HG03521 (cell line): ENCODE measurements at regions not wholly inside any gene's neighbourhood (a gene's known extent, or its start where the extent isn't known, plus 50 kb on each side); places are given as distances from the start of the nearest gene placed in this dataset.

Source experiments
- ATAC-seq: cut with Tn5 transposase; IDR thresholded peaks from one replicate; pipeline ENCODE4 v1.9.1; 2021; ENCODE audit warnings: mild to moderate bottlenecking, moderate library complexity; ENCODE audit not compliant: unreplicated experiment

DNA sequence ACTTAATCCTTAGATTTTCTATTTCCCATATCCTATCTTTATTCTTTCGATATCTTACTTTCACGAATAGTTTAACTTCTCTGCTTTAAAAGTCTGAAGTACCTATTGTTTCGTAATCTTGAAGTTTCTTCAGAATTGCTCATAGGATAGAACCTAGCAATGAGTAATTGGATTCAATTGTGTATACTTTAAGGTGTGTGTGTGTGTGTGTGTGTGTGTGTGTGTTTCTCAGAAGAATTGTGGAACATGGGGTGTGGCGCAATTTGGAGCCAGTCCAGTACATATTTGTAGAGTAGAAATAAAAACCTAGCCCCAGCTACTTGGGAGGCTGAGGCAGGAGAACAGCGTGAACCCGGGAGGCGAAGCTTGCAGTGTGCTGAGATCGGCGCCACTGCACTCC lies 897.6 kb downstream of the BCL11A start:
- ATAC-seq = no peak

- no peak for ATAC-seq
Observed at GRCh38 chr2:59654710-59655109, 898.7 kb downstream of the BCL11A start.

- no peak for ATAC-seq
Observed at GRCh38 chr2:59653164-59653563, 900.3 kb downstream of the BCL11A start.

- no peak for ATAC-seq
Observed at GRCh38 chr2:59630789-59631188, 922.7 kb downstream of the BCL11A start.

DNA sequence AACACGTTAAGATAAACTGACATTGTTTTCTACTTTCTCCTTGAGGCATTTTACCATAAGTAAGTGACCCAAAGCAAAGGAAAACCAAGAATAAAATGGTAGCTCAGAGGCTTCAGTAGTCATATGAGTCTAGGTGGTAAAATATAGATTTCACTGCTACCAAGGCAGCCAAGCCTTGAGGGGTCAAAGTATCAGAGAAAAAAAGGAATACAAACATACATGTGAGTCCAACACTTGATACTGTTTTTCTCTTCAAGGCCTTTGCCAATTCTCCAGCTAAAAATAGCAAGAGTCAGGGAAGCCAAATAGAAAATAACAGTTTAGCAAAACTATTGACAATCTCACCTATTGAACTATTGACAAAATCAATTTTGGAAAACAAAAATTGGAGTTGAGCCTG lies 925.9 kb downstream of the BCL11A start:
- no peak for ATAC-seq

- no peak for ATAC-seq
Observed at GRCh38 chr2:59622599-59623308, 930.7 kb downstream of the BCL11A start.

GRCh38 chr2:59604123-59604522 lies 949.3 kb downstream of the BCL11A start:
- ATAC-seq = no peak

GRCh38 chr2:59594671-59595222 lies 958.7 kb downstream of the BCL11A start:
- ATAC-seq = no peak

DNA sequence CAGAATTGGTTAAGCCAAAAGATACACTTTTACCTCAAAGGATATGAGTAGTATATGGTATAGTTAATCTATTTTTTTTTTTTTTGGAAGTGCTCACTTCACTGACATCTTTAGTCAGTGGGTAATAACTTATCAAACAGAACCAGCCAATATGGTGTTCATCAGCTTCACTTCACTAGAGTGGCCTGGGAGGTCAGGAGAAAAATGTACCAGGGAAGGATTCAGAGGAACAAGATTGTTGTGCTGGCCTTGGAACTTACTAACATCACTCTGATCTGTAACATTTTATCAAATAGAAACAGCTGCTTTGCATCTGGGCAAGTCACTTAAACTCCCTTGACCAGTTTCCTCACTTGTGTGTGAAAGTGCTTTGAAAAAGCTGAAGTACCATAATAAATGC lies 962.7 kb downstream of the BCL11A start:
- no peak for ATAC-seq

DNA sequence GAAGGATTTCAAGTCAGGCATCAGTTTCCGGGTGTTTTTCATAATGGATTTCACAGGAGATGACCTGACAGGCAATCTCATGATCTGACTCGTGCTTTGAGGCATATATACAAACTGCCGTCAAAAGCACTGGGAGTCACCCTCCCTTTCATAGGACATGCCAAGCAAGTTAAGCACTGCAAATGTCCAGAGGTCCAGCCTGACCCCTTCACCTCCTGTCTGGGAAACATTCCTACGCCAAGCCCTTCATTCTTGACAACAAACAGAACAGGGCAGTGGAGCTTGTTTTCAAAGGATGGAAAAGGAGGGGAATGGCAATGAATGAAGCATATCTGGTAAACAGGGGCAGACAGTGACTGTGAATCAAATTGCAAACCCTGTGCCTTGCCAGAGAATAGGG lies 963.6 kb downstream of the BCL11A start:
- no peak for ATAC-seq

DNA sequence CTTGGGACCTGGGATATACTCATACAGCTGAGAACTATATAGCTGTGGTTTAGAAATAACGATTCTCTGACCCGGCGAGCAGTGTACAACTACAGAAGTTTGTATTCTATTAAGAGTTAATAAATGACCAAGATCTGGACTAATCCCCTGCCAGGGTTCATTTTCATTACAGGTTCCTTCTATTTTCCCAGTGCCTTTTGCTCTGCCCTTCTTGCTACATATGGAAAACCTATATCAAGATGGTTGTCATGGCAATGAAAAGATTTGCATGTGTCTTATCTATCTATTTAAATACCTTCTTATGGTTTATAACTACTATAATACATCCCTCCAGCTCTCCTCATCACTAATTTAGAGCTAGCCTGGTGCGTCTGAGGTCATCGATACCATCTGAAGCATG lies 965.2 kb downstream of the BCL11A start:
- ATAC-seq = no peak

DNA sequence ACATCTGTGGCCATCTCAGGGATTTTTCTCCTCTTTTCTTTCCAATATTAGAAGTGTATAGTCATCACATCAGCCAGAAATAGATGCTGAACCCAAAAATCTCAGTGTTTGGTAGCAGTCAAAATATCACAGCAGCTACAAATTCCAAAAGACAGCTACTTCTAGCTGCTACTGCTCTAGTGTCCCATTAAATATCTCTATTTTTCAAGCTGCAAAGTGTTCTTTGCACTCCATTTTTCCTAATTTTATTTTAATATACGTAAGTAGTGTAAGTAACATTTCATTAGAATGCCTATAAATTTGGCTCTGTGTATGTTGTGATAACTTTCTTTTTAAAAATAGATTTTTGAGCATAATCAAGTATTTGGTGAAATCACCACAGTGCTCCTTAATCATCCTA lies 967.3 kb downstream of the BCL11A start:
- ATAC-seq = no peak

GRCh38 chr2:59585655-59586054 lies 967.8 kb downstream of the BCL11A start:
- ATAC-seq = no peak

DNA sequence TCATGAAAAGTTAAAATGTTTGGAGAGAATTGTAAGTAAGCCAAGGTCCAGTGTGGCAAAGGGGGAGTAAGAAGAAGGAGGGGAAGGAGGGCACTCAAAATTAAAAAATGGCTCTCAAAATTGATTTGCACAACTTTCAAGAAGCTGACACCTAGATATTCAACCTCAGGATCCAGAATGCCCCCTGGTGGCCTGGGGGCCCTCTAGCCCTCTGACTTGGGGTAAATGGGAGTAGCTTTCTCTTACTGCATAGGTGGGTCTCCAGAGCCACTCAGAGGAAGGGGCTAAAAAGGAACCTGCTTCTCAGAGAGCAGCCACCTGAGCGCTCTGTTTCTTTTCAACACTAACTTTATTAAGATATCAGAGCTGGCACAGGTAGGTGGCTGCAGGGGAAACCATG lies 968.5 kb downstream of the BCL11A start:
- no peak for ATAC-seq

GRCh38 chr2:59583173-59583765 lies 970.2 kb downstream of the BCL11A start:
- no peak for ATAC-seq

GRCh38 chr2:59578349-59578748 lies 975.1 kb downstream of the BCL11A start:
- no peak for ATAC-seq

- ATAC-seq = no peak
Observed at GRCh38 chr2:59575191-59575590, 978.3 kb downstream of the BCL11A start.

DNA sequence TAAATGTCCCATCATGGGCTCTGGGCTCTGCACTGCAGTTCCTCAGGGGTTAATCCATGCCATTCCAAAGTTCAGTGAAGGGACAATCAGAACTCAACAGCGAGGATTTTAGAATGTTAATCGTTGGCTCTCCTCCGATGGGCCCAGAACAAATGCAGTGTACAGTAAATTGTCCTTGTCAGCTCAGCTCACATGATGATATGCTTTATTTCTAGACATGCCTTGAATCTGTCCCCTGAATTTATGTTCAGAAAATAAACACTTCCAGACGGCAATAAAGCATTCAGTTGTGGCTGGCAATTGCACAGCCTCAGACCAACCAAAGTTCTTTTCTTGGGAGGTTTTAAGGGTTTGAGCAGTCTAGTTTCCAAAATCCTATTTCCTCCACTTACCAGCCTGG lies 981.2 kb downstream of the BCL11A start:
- ATAC-seq = no peak

GRCh38 chr2:59570818-59571217 lies 982.6 kb downstream of the BCL11A start:
- no peak for ATAC-seq

GRCh38 chr2:59569124-59569523 lies 984.3 kb downstream of the BCL11A start:
- ATAC-seq = no peak

DNA sequence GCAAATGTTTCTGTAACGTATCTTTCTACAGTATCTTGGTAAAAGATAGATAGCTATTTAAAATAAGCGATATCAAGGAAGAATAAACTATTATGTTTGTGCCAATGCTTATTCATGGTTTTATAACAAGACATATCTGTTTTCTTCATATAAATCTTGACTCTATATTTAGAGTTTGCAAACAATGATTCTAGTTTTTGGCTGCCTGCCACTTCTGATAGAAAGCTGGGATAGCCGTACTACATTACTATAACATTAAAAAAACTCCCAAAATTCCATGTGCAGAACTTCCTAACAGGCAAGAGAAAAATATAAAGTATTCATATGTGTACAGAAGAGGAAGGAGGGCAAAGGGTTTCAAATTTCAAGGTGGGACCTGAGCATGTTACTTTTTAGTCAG lies 985.0 kb downstream of the BCL11A start:
- no peak for ATAC-seq

- no peak for ATAC-seq
Observed at GRCh38 chr2:59567151-59567550, 986.3 kb downstream of the BCL11A start.

- no peak for ATAC-seq
Observed at GRCh38 chr2:59566739-59567138, 986.7 kb downstream of the BCL11A start.
